C4-2B (cell line): ENCODE measurements at regions not wholly inside any gene's neighbourhood (a gene's known extent, or its start where the extent isn't known, plus 50 kb on each side); places are given as distances from the start of the nearest gene placed in this dataset.

Experiments used
- ZFX ChIP-seq: fragments of 450-650 bp; IDR thresholded peaks from 2 replicates; pipeline ENCODE4 v1.6.1; 2017
- TF ChIP-seq, protein P1 (sequence below): fragments of 450-650 bp; conservative IDR thresholded peaks from 2 replicates; pipeline ENCODE4 v1.5.1; 2017; ENCODE audit warnings: mild to moderate bottlenecking

DNA sequence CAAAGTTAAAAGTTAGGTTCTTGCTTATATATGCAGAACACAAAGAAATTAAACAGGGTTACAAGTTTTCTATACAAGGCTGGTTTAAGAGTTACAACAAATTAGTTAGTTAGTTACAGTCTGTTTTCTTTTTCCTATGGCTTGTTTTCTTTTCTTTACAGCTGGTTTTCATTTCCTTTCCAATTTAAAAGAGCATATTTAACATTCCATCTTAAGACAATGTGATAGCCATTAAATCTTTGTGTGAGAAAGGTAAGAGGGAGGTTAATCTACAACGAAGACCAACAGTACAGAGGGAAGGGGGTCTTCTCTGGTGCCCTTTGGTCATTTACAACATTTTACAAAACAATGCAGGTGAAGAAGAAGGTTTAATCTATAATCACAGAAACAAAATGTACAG lies 290.6 kb downstream of the ZNF674 start:
- TF ChIP-seq, protein P1, sequence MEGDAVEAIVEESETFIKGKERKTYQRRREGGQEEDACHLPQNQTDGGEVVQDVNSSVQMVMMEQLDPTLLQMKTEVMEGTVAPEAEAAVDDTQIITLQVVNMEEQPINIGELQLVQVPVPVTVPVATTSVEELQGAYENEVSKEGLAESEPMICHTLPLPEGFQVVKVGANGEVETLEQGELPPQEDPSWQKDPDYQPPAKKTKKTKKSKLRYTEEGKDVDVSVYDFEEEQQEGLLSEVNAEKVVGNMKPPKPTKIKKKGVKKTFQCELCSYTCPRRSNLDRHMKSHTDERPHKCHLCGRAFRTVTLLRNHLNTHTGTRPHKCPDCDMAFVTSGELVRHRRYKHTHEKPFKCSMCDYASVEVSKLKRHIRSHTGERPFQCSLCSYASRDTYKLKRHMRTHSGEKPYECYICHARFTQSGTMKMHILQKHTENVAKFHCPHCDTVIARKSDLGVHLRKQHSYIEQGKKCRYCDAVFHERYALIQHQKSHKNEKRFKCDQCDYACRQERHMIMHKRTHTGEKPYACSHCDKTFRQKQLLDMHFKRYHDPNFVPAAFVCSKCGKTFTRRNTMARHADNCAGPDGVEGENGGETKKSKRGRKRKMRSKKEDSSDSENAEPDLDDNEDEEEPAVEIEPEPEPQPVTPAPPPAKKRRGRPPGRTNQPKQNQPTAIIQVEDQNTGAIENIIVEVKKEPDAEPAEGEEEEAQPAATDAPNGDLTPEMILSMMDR = no peak
- TF ChIP-seq ZFX = no peak
